ENCODE measurements at regions not wholly inside any gene's neighbourhood (a gene's known extent, or its start where the extent isn't known, plus 50 kb on each side); places are given as distances from the start of the nearest gene placed in this dataset.
"Not testable (repeated sequence)": the region's sequence is repeated elsewhere in the genome, so short reads cannot be mapped to it uniquely, and the experiment has no call there.

GRCh38 chr1:55519276-55519675 lies 304.1 kb upstream of the USP24 start:
- Histone ChIP-seq H3K4me2 (ENCODE audit: low read length, poor library complexity, severe bottlenecking) (no peak overlapping the region), H3K4me1 (ENCODE audit: control insufficient read depth, insufficient read depth, low read depth, low read length) (peaks cover 2% of the 10 kb centered on the region), H4K91ac (ENCODE audit: low read length) (no peak overlapping the region), H4K8ac (ENCODE audit: low read length) (no peak overlapping the region), H2AK5ac (ENCODE audit: low read length, severe bottlenecking) (no peak overlapping the region), H3K23ac (ENCODE audit: low read length in 2 of 2) (no peak overlapping the region), H3K79me1 (replicated peaks; ENCODE audit: low read length, poor library complexity, severe bottlenecking) (no peaks in the 10 kb centered on the region), H3K14ac (ENCODE audit: low read length in 2 of 2) (no peak overlapping the region), H3K9me3 (ENCODE audit: control insufficient read depth, low read length) (no peaks in the 10 kb centered on the region), H3K4me3 (ENCODE audit: insufficient read depth in 1 of 2, low read depth in 1 of 2, low read length in 2 of 2) (no peak overlapping the region), H2BK120ac (ENCODE audit: low read depth, low read length) (no peak overlapping the region), H3K18ac (ENCODE audit: low read depth in 1 of 2, low read length in 2 of 2) (no peak overlapping the region), H2BK15ac (ENCODE audit: low read depth, poor library complexity, severe bottlenecking) (no peak overlapping the region), H2BK5ac (ENCODE audit: low read depth, low read length, poor library complexity, severe bottlenecking) (no peak overlapping the region), H2BK12ac (ENCODE audit: low read length in 2 of 2) (no peak overlapping the region), H2AFZ (ENCODE audit: low read depth, low read length) (no peak overlapping the region), H3K27me3 (ENCODE audit: control insufficient read depth in 1 of 2, insufficient read depth in 1 of 2, low read length in 2 of 2) (no peaks in the 10 kb centered on the region), H3K27ac (ENCODE audit: low read length, poor library complexity, severe bottlenecking) (no peak overlapping the region), H3K36me3 (ENCODE audit: control insufficient read depth in 1 of 2, insufficient read depth in 2 of 2, low read depth in 1 of 2, low read length in 2 of 2) (no peaks in the 10 kb centered on the region), H3K9ac (ENCODE audit: low read length) (no peak overlapping the region), H3K4ac (ENCODE audit: low read depth in 1 of 2, low read length in 2 of 2) (no peak overlapping the region)
- no peak for DNase-seq
- no CpG with 5 or more reads among the region's 1 CpG for WGBS

GRCh38 chr1:55517036-55517435 lies 301.9 kb upstream of the USP24 start:
- Histone ChIP-seq H3K18ac (ENCODE audit: low read depth in 1 of 2, low read length in 2 of 2) (no peak overlapping the region), H3K27me3 (ENCODE audit: control insufficient read depth in 1 of 2, insufficient read depth in 1 of 2, low read length in 2 of 2) (no peaks in the 10 kb centered on the region), H3K23ac (ENCODE audit: low read length in 2 of 2) (no peak overlapping the region), H3K14ac (ENCODE audit: low read length in 2 of 2) (no peak overlapping the region), H3K9ac (ENCODE audit: low read length) (no peak overlapping the region), H3K4me3 (ENCODE audit: insufficient read depth in 1 of 2, low read depth in 1 of 2, low read length in 2 of 2) (no peak overlapping the region), H2BK12ac (ENCODE audit: low read length in 2 of 2) (no peak overlapping the region), H3K27ac (ENCODE audit: low read length, poor library complexity, severe bottlenecking) (no peak overlapping the region), H3K36me3 (ENCODE audit: control insufficient read depth in 1 of 2, insufficient read depth in 2 of 2, low read depth in 1 of 2, low read length in 2 of 2) (no peaks in the 10 kb centered on the region), H2BK120ac (ENCODE audit: low read depth, low read length) (no peak overlapping the region), H4K91ac (ENCODE audit: low read length) (no peak overlapping the region), H2BK5ac (ENCODE audit: low read depth, low read length, poor library complexity, severe bottlenecking) (no peak overlapping the region), H3K4me1 (ENCODE audit: control insufficient read depth, insufficient read depth, low read depth, low read length) (peaks cover 2% of the 10 kb centered on the region), H3K4ac (ENCODE audit: low read depth in 1 of 2, low read length in 2 of 2) (no peak overlapping the region), H3K4me2 (ENCODE audit: low read length, poor library complexity, severe bottlenecking) (no peak overlapping the region), H3K79me1 (replicated peaks; ENCODE audit: low read length, poor library complexity, severe bottlenecking) (no peaks in the 10 kb centered on the region), H2BK15ac (ENCODE audit: low read depth, poor library complexity, severe bottlenecking) (no peak overlapping the region), H2AFZ (ENCODE audit: low read depth, low read length) (no peak overlapping the region), H3K9me3 (ENCODE audit: control insufficient read depth, low read length) (no peaks in the 10 kb centered on the region), H4K8ac (ENCODE audit: low read length) (no peak overlapping the region), H2AK5ac (ENCODE audit: low read length, severe bottlenecking) (no peak overlapping the region)
- no peak for DNase-seq
- WGBS = 88% methylated on average over 2 of the region's 5 CpGs

- H2AK5ac ChIP-seq (ENCODE audit: low read length, severe bottlenecking); H3K23ac ChIP-seq (ENCODE audit: low read length in 2 of 2); H3K14ac ChIP-seq (ENCODE audit: low read length in 2 of 2); H2BK120ac ChIP-seq (ENCODE audit: low read depth, low read length); H2BK5ac ChIP-seq (ENCODE audit: low read depth, low read length, poor library complexity, severe bottlenecking); H4K8ac ChIP-seq (ENCODE audit: low read length); H3K4me3 ChIP-seq (ENCODE audit: insufficient read depth in 1 of 2, low read depth in 1 of 2, low read length in 2 of 2); H3K18ac ChIP-seq (ENCODE audit: low read depth in 1 of 2, low read length in 2 of 2); H3K4me1 ChIP-seq (ENCODE audit: control insufficient read depth, insufficient read depth, low read depth, low read length); H3K79me1 ChIP-seq (replicated peaks; ENCODE audit: low read length, poor library complexity, severe bottlenecking); H3K4me2 ChIP-seq (ENCODE audit: low read length, poor library complexity, severe bottlenecking); H2BK12ac ChIP-seq (ENCODE audit: low read length in 2 of 2); H3K9ac ChIP-seq (ENCODE audit: low read length); H3K9me3 ChIP-seq (ENCODE audit: control insufficient read depth, low read length); H3K27ac ChIP-seq (ENCODE audit: low read length, poor library complexity, severe bottlenecking); H2BK15ac ChIP-seq (ENCODE audit: low read depth, poor library complexity, severe bottlenecking); H3K4ac ChIP-seq (ENCODE audit: low read depth in 1 of 2, low read length in 2 of 2); H3K36me3 ChIP-seq (ENCODE audit: control insufficient read depth in 1 of 2, insufficient read depth in 2 of 2, low read depth in 1 of 2, low read length in 2 of 2); DNase-seq; H3K27me3 ChIP-seq (ENCODE audit: control insufficient read depth in 1 of 2, insufficient read depth in 1 of 2, low read length in 2 of 2); H2AFZ ChIP-seq (ENCODE audit: low read depth, low read length); H4K91ac ChIP-seq (ENCODE audit: low read length): not testable (repeated sequence)
- WGBS = 70% methylated on average over 3 of the region's 4 CpGs
These were observed 299.4 kb upstream of the USP24 start for GRCh38 chr1:55514571-55514970.

GRCh38 chr1:55512466-55512865 lies 297.3 kb upstream of the USP24 start:
- Histone ChIP-seq H3K4me2 (ENCODE audit: low read length, poor library complexity, severe bottlenecking) (no peak overlapping the region), H3K4ac (ENCODE audit: low read depth in 1 of 2, low read length in 2 of 2) (no peak overlapping the region), H2AK5ac (ENCODE audit: low read length, severe bottlenecking) (no peak overlapping the region), H3K4me1 (ENCODE audit: control insufficient read depth, insufficient read depth, low read depth, low read length) (peaks cover under 1% of the 10 kb centered on the region), H2BK12ac (ENCODE audit: low read length in 2 of 2) (no peak overlapping the region), H3K27ac (ENCODE audit: low read length, poor library complexity, severe bottlenecking) (no peak overlapping the region), H2BK120ac (ENCODE audit: low read depth, low read length) (no peak overlapping the region), H3K18ac (ENCODE audit: low read depth in 1 of 2, low read length in 2 of 2) (no peak overlapping the region), H2AFZ (ENCODE audit: low read depth, low read length) (no peak overlapping the region), H4K91ac (ENCODE audit: low read length) (no peak overlapping the region), H3K79me1 (replicated peaks; ENCODE audit: low read length, poor library complexity, severe bottlenecking) (no peaks in the 10 kb centered on the region), H3K27me3 (ENCODE audit: control insufficient read depth in 1 of 2, insufficient read depth in 1 of 2, low read length in 2 of 2) (no peaks in the 10 kb centered on the region), H2BK15ac (ENCODE audit: low read depth, poor library complexity, severe bottlenecking) (no peak overlapping the region), H3K14ac (ENCODE audit: low read length in 2 of 2) (no peak overlapping the region), H3K36me3 (ENCODE audit: control insufficient read depth in 1 of 2, insufficient read depth in 2 of 2, low read depth in 1 of 2, low read length in 2 of 2) (no peaks in the 10 kb centered on the region), H4K8ac (ENCODE audit: low read length) (no peak overlapping the region), H3K9me3 (ENCODE audit: control insufficient read depth, low read length) (no peaks in the 10 kb centered on the region), H3K9ac (ENCODE audit: low read length) (no peak overlapping the region), H3K4me3 (ENCODE audit: insufficient read depth in 1 of 2, low read depth in 1 of 2, low read length in 2 of 2) (no peak overlapping the region), H3K23ac (ENCODE audit: low read length in 2 of 2) (no peak overlapping the region), H2BK5ac (ENCODE audit: low read depth, low read length, poor library complexity, severe bottlenecking) (no peak overlapping the region)
- DNase-seq = no peak
- WGBS = no CpG with 5 or more reads among the region's 2 CpGs
